HS-5 (cell line): ENCODE measurements at regions not wholly inside any gene's neighbourhood (a gene's known extent, or its start where the extent isn't known, plus 50 kb on each side); places are given as distances from the start of the nearest gene placed in this dataset.

Experiments used
- DNase-seq: peaks from one replicate; pipeline ENCODE4 v3.0.0-alpha.2; 2012; ENCODE audit warnings: low read depth

- DNase-seq: no peak
Measured at GRCh38 chr3:89042236-89042835, 65.1 kb upstream of the EPHA3 start.

- no peak for DNase-seq
Measured at GRCh38 chr3:89043406-89043932, 64.0 kb upstream of the EPHA3 start.

- no peak for DNase-seq
Measured at GRCh38 chr3:89046661-89047060, 60.8 kb upstream of the EPHA3 start.

- no peak for DNase-seq
Measured at GRCh38 chr3:89049119-89049518, 58.3 kb upstream of the EPHA3 start.

- no peak for DNase-seq
Measured at GRCh38 chr3:89052386-89052785, 55.0 kb upstream of the EPHA3 start.

- no peak for DNase-seq
Measured at GRCh38 chr3:89057398-89057797, 50.0 kb upstream of the EPHA3 start.
